Natural killer cell (primary cell): ENCODE measurements at regions not wholly inside any gene's neighbourhood (a gene's known extent, or its start where the extent isn't known, plus 50 kb on each side); places are given as distances from the start of the nearest gene placed in this dataset.

Experiments used
- ATAC-seq, 3 donors: fragments of 150-1000 bp in 2 of 3; fragments of 200-7000 bp in 1 of 3; cut with Tn5 transposase; 1 replicate in 1 of 3; 2 replicates in 2 of 3; pipeline ENCODE4 v1.10.0; 2021; ENCODE audit warnings: mild to moderate bottlenecking in 2 of 3, moderate library complexity in 2 of 3
- DNase-seq, 2 donors: peaks; one replicate each; pipeline versions ENCODE4 v3.0.0 to v3.0.0-alpha.2; 2013 to 2021; ENCODE audit warnings: mixed read lengths in 1 of 2
- H3K27ac ChIP-seq: one replicate; pipeline ENCODE4 v1.5.1; 2013; ENCODE audit warnings: mild to moderate bottlenecking, low read length
- H3K27me3 ChIP-seq: one replicate; pipeline ENCODE4 v1.6.1; 2013; ENCODE audit warnings: low read length; ENCODE audit not compliant: control insufficient read depth, insufficient read depth
- H3K36me3 ChIP-seq: one replicate; pipeline ENCODE4 v1.6.1; 2013; ENCODE audit warnings: low read length; ENCODE audit not compliant: control insufficient read depth, insufficient read depth
- H3K4me1 ChIP-seq: one replicate; pipeline ENCODE4 v1.6.1; 2013; ENCODE audit warnings: low read length; ENCODE audit not compliant: control insufficient read depth, insufficient read depth
- H3K4me3 ChIP-seq: one replicate; pipeline ENCODE4 v1.5.1; 2013; ENCODE audit warnings: low read length
- H3K9me3 ChIP-seq: one replicate; pipeline ENCODE4 v1.6.1; 2013; ENCODE audit warnings: low read length; ENCODE audit not compliant: control insufficient read depth, insufficient read depth
- H3K27ac Mint-ChIP-seq, 2 donors: one replicate each; pipeline ENCODE4 v1.8.0; 2022; ENCODE audit warnings: mild to moderate bottlenecking in 2 of 2, mixed read lengths in 2 of 2, moderate library complexity in 1 of 2
- H3K27me3 Mint-ChIP-seq, 2 donors: one replicate each; pipeline ENCODE4 v1.8.0; 2022; ENCODE audit warnings: low read depth in 2 of 2, mixed read lengths in 2 of 2
- H3K36me3 Mint-ChIP-seq: one replicate; pipeline ENCODE4 v1.8.0; 2022; ENCODE audit warnings: mixed read lengths
- H3K4me1 Mint-ChIP-seq, 2 donors: one replicate each; pipeline ENCODE4 v1.8.0; 2022; ENCODE audit warnings: mixed read lengths in 2 of 2
- H3K4me3 Mint-ChIP-seq: one replicate; pipeline ENCODE4 v1.8.0; 2022; ENCODE audit warnings: mild to moderate bottlenecking, moderate library complexity, mixed read lengths
- H3K9me3 Mint-ChIP-seq, 2 donors: one replicate each; pipeline ENCODE4 v1.8.0; 2022; ENCODE audit warnings: mixed read lengths in 2 of 2
- CTCF ChIP-seq: fragments of 200-600 bp; IDR thresholded peaks from one replicate; pipeline ENCODE4 v1.8.0; 2022; ENCODE audit warnings: antibody characterized with exemption
- WGBS: methylation state at CpG from one replicate; pipeline ENCODE4 v1.1.7; 2013; ENCODE audit warnings: missing lambda C conversion rate; ENCODE audit not compliant: insufficient coverage; 5-methylcytosine and 5-hydroxymethylcytosine counted together
- intact Hi-C: fragments of 100-400 bp; cut with micrococcal nuclease; formaldehyde crosslinking; loops from one replicate; pipeline ENCODE4 v1.14.2; 2022

- ATAC-seq (no peak), DNase-seq (no peak)
- Mint-ChIP-seq H3K4me3 (no peak overlapping the region), H3K9me3 (no peaks in the 10 kb centered on the region), H3K4me1 (no peaks in the 10 kb centered on the region), H3K27ac (no peak overlapping the region), H3K27me3 (no peaks in the 10 kb centered on the region), H3K36me3 (no peaks in the 10 kb centered on the region)
- TF ChIP-seq CTCF: no peak
- Histone ChIP-seq H3K27me3 (no peaks in the 10 kb centered on the region), H3K27ac (no peak overlapping the region), H3K4me3 (no peak overlapping the region), H3K36me3 (no peaks in the 10 kb centered on the region), H3K4me1 (no peaks in the 10 kb centered on the region), H3K9me3 (no peaks in the 10 kb centered on the region)
- intact Hi-C loops: no loop called here
- 74% methylated on average over 16 of the region's 16 CpGs for WGBS
These were observed 116.1 kb downstream of the CYP26B1 start for GRCh38 chr2:72031346-72032110.

GRCh38 chr2:72028996-72029395 lies 118.7 kb downstream of the CYP26B1 start:
- H3K4me3 ChIP-seq: no peak overlapping the region
- no peaks in the 10 kb centered on the region for H3K36me3 ChIP-seq
- H3K27ac Mint-ChIP-seq: no peak overlapping the region
- H3K27me3 Mint-ChIP-seq: no peaks in the 10 kb centered on the region
- DNase-seq: no peak
- intact Hi-C loops: no loop called here
- no peaks in the 10 kb centered on the region for H3K4me1 ChIP-seq
- H3K9me3 ChIP-seq: no peaks in the 10 kb centered on the region
- H3K4me1 Mint-ChIP-seq: no peaks in the 10 kb centered on the region
- H3K4me3 Mint-ChIP-seq: no peak overlapping the region
- no peak for ATAC-seq
- no peaks in the 10 kb centered on the region for H3K9me3 Mint-ChIP-seq
- H3K27me3 ChIP-seq: no peaks in the 10 kb centered on the region
- H3K36me3 Mint-ChIP-seq: no peaks in the 10 kb centered on the region
- 76% methylated on average over 5 of the region's 5 CpGs for WGBS
- no peak overlapping the region for H3K27ac ChIP-seq
- no peak for TF ChIP-seq CTCF

GRCh38 chr2:72028351-72028995 lies 119.2 kb downstream of the CYP26B1 start:
- no peaks in the 10 kb centered on the region for H3K27me3 ChIP-seq
- Mint-ChIP-seq H3K4me1 (no peaks in the 10 kb centered on the region), H3K27ac (no peak overlapping the region), H3K9me3 (no peaks in the 10 kb centered on the region), H3K4me3 (no peak overlapping the region), H3K36me3 (no peaks in the 10 kb centered on the region), H3K27me3 (no peaks in the 10 kb centered on the region)
- TF ChIP-seq CTCF: no peak
- H3K4me3 ChIP-seq: no peak overlapping the region
- H3K27ac ChIP-seq: no peak overlapping the region
- DNase-seq (no peak), ATAC-seq (no peak)
- WGBS: 91% methylated on average over 12 of the region's 12 CpGs
- no peaks in the 10 kb centered on the region for H3K4me1 ChIP-seq
- no peaks in the 10 kb centered on the region for H3K9me3 ChIP-seq
- no peaks in the 10 kb centered on the region for H3K36me3 ChIP-seq
- intact Hi-C loops: no loop called here
